GM19023 (cell line): ENCODE measurements at regions not wholly inside any gene's neighbourhood (a gene's known extent, or its start where the extent isn't known, plus 50 kb on each side); places are given as distances from the start of the nearest gene placed in this dataset.

Experiments used
- ATAC-seq: cut with Tn5 transposase; IDR thresholded peaks from one replicate; pipeline ENCODE4 v1.9.1; 2021; ENCODE audit warnings: mild to moderate bottlenecking, moderate library complexity; ENCODE audit not compliant: unreplicated experiment

GRCh38 chr17:36727577-36727976, 126.2 kb downstream of the MRM1 start:
- ATAC-seq, result no peak

GRCh38 chr17:36728030-36728991, 126.9 kb downstream of the MRM1 start:
- no peak for ATAC-seq

- ATAC-seq, result no peak
These were observed 128.9 kb downstream of the MRM1 start for GRCh38 chr17:36730095-36730808.

GRCh38 chr17:36730857-36731490, 129.6 kb downstream of the MRM1 start:
- ATAC-seq, result no peak

GRCh38 chr17:36731811-36732210, 130.4 kb downstream of the MRM1 start:
- no peak for ATAC-seq

GRCh38 chr17:36732351-36732750, 131.0 kb downstream of the MRM1 start:
- ATAC-seq, result no peak

- no peak for ATAC-seq
These were observed 135.1 kb downstream of the MRM1 start for GRCh38 chr17:36736201-36737156.

GRCh38 chr17:36739208-36739607, 137.8 kb downstream of the MRM1 start:
- no peak for ATAC-seq

- no peak for ATAC-seq
These were observed 138.8 kb downstream of the MRM1 start for GRCh38 chr17:36740157-36740556.

GRCh38 chr17:36741019-36741902, 139.9 kb downstream of the MRM1 start:
- ATAC-seq, result no peak

GRCh38 chr17:36742267-36743000, 141.1 kb downstream of the MRM1 start:
- ATAC-seq, result no peak

- no peak for ATAC-seq
These were observed 141.7 kb downstream of the MRM1 start for GRCh38 chr17:36743130-36743529.

GRCh38 chr17:36746381-36747053, 145.1 kb downstream of the MRM1 start:
- no peak for ATAC-seq

- ATAC-seq, result no peak
These were observed 146.5 kb downstream of the MRM1 start for GRCh38 chr17:36747861-36748260.

GRCh38 chr17:36748272-36748671, 146.9 kb downstream of the MRM1 start:
- ATAC-seq, result no peak

- ATAC-seq, result no peak
These were observed 148.1 kb downstream of the MRM1 start for GRCh38 chr17:36749493-36749892.

- no peak for ATAC-seq
These were observed 149.0 kb downstream of the MRM1 start for GRCh38 chr17:36750316-36750885.
